K562 (cell line): ENCODE measurements at regions not wholly inside any gene's neighbourhood (a gene's known extent, or its start where the extent isn't known, plus 50 kb on each side); places are given as distances from the start of the nearest gene placed in this dataset.

Experiments used
- BRD9 ChIP-seq: fragments of 450-650 bp; IDR thresholded peaks from 2 replicates; pipeline ENCODE4 v1.6.1; 2018; ENCODE audit warnings: low read depth; ENCODE audit not compliant: partially characterized antibody
- CCNT2 ChIP-seq: IDR thresholded peaks from 2 replicates; pipeline ENCODE4 v1.6.1; 2011; ENCODE audit warnings: borderline replicate concordance, low read depth, mild to moderate bottlenecking, moderate library complexity, mixed read lengths, low read length; ENCODE audit not compliant: insufficient read length; ENCODE audit errors: extremely low read depth
- CHD1 ChIP-seq: fragments of 200-600 bp; sonication (generic); IDR thresholded peaks from one replicate; pipeline ENCODE4 v1.6.1; 2012; ENCODE audit warnings: mild to moderate bottlenecking, moderate library complexity, low read length, inconsistent platforms
- COPS2 ChIP-seq: fragments of 450-650 bp; conservative IDR thresholded peaks from 2 replicates; pipeline ENCODE4 v1.6.1; 2016; ENCODE audit warnings: mild to moderate bottlenecking, moderate library complexity
- EZH2 ChIP-seq: IDR thresholded peaks from 2 replicates; pipeline ENCODE4 v1.6.1; 2012; ENCODE audit warnings: low read depth, mild to moderate bottlenecking, inconsistent platforms, low read length, borderline replicate concordance
- FOXK1 ChIP-seq: sonication (generic); formaldehyde crosslinking; IDR thresholded peaks from 2 replicates; pipeline ENCODE4 v1.8.0; 2022; ENCODE audit warnings: missing genetic modification reagents, mild to moderate bottlenecking, borderline replicate concordance
- HDAC2 ChIP-seq: fragments of 450-650 bp; IDR thresholded peaks from 2 replicates; pipeline ENCODE4 v1.6.1; 2016; ENCODE audit warnings: mild to moderate bottlenecking
- L3MBTL2 ChIP-seq: fragments of 450-650 bp; IDR thresholded peaks from 2 replicates; pipeline ENCODE4 v1.6.1; 2016; ENCODE audit warnings: mild to moderate bottlenecking, moderate library complexity
- RBM15 ChIP-seq: fragments of 200-400 bp; formaldehyde crosslinking; IDR thresholded peaks from 2 replicates; pipeline ENCODE4 v1.6.1; 2018; ENCODE audit warnings: mild to moderate bottlenecking, low read length, moderate library complexity; ENCODE audit not compliant: insufficient read depth
- ZNF224 ChIP-seq: sonication (generic); formaldehyde crosslinking; IDR thresholded peaks from 2 replicates; pipeline ENCODE4 v1.8.0; 2022; ENCODE audit warnings: mild to moderate bottlenecking, missing genetic modification reagents
- ZNF282 ChIP-seq: sonication (generic); formaldehyde crosslinking; IDR thresholded peaks from 2 replicates; pipeline ENCODE4 v1.8.1; 2023; ENCODE audit warnings: missing genetic modification reagents
- ZNF589 ChIP-seq: fragments of 200-800 bp; sonication (Bioruptor generic); IDR thresholded peaks from 2 replicates; pipeline ENCODE4 v1.6.1; 2016; ENCODE audit warnings: low read depth, missing genetic modification characterization, missing compliant biosample characterization
- TF ChIP-seq, protein P1 (sequence below): sonication (generic); formaldehyde crosslinking; IDR thresholded peaks from 2 replicates; pipeline ENCODE4 v1.8.0; 2023; ENCODE audit warnings: mild to moderate bottlenecking, missing genetic modification reagents
- TF ChIP-seq, protein P2 (sequence below), 2 experiments: fragments of 450-650 bp; conservative IDR thresholded peaks; 2 replicates each; pipeline ENCODE4 v1.6.1; 2017; ENCODE audit warnings: mild to moderate bottlenecking in 2 of 2, moderate library complexity in 2 of 2
- TF ChIP-seq, protein P3 (sequence below): IDR thresholded peaks from 3 replicates; pipeline ENCODE4 v1.6.1; 2011; ENCODE audit warnings: borderline replicate concordance, mild to moderate bottlenecking, moderate library complexity; ENCODE audit not compliant: insufficient read length; ENCODE audit errors: extremely low read depth
- TF ChIP-seq, protein P4 (sequence below): sonication (generic); formaldehyde crosslinking; IDR thresholded peaks from 2 replicates; pipeline ENCODE4 v1.8.0; 2023; ENCODE audit warnings: mild to moderate bottlenecking, missing genetic modification reagents

DNA sequence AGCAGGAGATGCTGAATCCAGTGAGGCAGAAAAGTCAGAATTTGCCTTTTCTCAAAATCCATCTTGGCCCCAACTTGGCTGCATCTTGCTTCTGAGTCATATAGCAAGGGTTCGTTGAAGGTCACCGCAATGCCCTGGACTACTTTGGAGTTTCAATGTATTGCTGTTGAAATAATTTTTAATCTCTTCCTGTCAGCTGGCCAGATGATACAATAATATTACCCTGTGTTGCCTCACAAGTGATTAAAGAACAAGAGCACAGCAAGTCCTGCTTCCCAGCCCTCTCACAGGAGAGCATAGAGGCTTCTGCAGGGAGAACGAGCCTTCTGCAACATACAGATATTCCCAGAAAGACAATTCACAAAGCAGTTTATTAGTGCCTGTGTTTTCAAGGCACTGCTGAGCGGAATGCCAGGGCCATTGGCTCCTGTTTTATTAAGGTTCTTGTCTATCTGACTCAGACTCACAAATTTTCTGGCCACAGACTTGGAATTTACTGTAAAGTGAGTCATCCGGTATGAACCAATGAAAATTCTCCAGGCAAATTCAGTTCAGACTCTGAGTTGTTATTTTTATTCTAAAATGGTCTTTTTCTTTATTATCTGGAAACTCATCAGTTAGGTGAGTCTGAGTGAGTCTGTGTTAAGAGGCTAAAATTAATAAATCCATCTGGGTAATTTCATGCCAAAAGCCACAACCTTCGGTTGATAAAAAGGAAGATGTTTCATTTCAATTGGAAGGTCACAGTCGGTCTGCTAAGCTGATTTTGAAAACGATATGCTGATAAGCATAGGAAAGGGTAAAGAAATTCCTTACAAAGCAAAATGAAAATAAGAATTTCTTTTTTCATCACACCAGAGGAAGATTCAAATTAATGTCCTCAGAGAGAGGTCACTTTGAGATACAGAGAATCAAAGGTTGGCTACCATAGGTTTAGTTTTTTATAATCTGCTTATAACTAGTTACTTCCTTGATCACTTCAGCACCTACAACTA lies 289.4 kb upstream of the STXBP5 start (continued):
- TF ChIP-seq, protein P1, sequence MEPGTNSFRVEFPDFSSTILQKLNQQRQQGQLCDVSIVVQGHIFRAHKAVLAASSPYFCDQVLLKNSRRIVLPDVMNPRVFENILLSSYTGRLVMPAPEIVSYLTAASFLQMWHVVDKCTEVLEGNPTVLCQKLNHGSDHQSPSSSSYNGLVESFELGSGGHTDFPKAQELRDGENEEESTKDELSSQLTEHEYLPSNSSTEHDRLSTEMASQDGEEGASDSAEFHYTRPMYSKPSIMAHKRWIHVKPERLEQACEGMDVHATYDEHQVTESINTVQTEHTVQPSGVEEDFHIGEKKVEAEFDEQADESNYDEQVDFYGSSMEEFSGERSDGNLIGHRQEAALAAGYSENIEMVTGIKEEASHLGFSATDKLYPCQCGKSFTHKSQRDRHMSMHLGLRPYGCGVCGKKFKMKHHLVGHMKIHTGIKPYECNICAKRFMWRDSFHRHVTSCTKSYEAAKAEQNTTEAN (CRISPR knock-in tag) = no peak
- no peak for TF ChIP-seq L3MBTL2
- no peak for TF ChIP-seq COPS2
- TF ChIP-seq, protein P2, sequence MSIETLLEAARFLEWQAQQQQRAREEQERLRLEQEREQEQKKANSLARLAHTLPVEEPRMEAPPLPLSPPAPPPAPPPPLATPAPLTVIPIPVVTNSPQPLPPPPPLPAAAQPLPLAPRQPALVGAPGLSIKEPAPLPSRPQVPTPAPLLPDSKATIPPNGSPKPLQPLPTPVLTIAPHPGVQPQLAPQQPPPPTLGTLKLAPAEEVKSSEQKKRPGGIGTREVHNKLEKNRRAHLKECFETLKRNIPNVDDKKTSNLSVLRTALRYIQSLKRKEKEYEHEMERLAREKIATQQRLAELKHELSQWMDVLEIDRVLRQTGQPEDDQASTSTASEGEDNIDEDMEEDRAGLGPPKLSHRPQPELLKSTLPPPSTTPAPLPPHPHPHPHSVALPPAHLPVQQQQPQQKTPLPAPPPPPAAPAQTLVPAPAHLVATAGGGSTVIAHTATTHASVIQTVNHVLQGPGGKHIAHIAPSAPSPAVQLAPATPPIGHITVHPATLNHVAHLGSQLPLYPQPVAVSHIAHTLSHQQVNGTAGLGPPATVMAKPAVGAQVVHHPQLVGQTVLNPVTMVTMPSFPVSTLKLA (conservative IDR thresholded peaks at IDR 0.05) = no peak
- TF ChIP-seq CHD1 = no peak
- no peak for TF ChIP-seq CCNT2
- no peak for TF ChIP-seq HDAC2
- no peak for TF ChIP-seq BRD9
- TF ChIP-seq, protein P3, sequence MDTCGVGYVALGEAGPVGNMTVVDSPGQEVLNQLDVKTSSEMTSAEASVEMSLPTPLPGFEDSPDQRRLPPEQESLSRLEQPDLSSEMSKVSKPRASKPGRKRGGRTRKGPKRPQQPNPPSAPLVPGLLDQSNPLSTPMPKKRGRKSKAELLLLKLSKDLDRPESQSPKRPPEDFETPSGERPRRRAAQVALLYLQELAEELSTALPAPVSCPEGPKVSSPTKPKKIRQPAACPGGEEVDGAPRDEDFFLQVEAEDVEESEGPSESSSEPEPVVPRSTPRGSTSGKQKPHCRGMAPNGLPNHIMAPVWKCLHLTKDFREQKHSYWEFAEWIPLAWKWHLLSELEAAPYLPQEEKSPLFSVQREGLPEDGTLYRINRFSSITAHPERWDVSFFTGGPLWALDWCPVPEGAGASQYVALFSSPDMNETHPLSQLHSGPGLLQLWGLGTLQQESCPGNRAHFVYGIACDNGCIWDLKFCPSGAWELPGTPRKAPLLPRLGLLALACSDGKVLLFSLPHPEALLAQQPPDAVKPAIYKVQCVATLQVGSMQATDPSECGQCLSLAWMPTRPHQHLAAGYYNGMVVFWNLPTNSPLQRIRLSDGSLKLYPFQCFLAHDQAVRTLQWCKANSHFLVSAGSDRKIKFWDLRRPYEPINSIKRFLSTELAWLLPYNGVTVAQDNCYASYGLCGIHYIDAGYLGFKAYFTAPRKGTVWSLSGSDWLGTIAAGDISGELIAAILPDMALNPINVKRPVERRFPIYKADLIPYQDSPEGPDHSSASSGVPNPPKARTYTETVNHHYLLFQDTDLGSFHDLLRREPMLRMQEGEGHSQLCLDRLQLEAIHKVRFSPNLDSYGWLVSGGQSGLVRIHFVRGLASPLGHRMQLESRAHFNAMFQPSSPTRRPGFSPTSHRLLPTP = no peak
- TF ChIP-seq ZNF224 (CRISPR knock-in tag) = no peak
- no peak for TF ChIP-seq FOXK1 (CRISPR knock-in tag)
- TF ChIP-seq EZH2 = no peak
- no peak for TF ChIP-seq ZNF282 (CRISPR knock-in tag)
- TF ChIP-seq, protein P4, sequence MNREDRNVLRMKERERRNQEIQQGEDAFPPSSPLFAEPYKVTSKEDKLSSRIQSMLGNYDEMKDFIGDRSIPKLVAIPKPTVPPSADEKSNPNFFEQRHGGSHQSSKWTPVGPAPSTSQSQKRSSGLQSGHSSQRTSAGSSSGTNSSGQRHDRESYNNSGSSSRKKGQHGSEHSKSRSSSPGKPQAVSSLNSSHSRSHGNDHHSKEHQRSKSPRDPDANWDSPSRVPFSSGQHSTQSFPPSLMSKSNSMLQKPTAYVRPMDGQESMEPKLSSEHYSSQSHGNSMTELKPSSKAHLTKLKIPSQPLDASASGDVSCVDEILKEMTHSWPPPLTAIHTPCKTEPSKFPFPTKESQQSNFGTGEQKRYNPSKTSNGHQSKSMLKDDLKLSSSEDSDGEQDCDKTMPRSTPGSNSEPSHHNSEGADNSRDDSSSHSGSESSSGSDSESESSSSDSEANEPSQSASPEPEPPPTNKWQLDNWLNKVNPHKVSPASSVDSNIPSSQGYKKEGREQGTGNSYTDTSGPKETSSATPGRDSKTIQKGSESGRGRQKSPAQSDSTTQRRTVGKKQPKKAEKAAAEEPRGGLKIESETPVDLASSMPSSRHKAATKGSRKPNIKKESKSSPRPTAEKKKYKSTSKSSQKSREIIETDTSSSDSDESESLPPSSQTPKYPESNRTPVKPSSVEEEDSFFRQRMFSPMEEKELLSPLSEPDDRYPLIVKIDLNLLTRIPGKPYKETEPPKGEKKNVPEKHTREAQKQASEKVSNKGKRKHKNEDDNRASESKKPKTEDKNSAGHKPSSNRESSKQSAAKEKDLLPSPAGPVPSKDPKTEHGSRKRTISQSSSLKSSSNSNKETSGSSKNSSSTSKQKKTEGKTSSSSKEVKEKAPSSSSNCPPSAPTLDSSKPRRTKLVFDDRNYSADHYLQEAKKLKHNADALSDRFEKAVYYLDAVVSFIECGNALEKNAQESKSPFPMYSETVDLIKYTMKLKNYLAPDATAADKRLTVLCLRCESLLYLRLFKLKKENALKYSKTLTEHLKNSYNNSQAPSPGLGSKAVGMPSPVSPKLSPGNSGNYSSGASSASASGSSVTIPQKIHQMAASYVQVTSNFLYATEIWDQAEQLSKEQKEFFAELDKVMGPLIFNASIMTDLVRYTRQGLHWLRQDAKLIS (CRISPR knock-in tag) = no peak; the same call in 1 of the 2 replicates
- TF ChIP-seq RBM15 = no peak
- peak; percentile 83 for TF ChIP-seq ZNF589 (CRISPR knock-in tag)
